GM18505 (cell line): ENCODE measurements at regions not wholly inside any gene's neighbourhood (a gene's known extent, or its start where the extent isn't known, plus 50 kb on each side); places are given as distances from the start of the nearest gene placed in this dataset.

Experiments
- ATAC-seq: cut with Tn5 transposase; IDR thresholded peaks from one replicate; pipeline ENCODE4 v1.9.1; 2021; ENCODE audit not compliant: unreplicated experiment
- POLR2A ChIP-seq: IDR thresholded peaks from 4 replicates; pipeline ENCODE4 v1.6.1; 2011; ENCODE audit warnings: borderline replicate concordance; ENCODE audit not compliant: insufficient read depth, insufficient read length; ENCODE audit errors: extremely low read depth

DNA sequence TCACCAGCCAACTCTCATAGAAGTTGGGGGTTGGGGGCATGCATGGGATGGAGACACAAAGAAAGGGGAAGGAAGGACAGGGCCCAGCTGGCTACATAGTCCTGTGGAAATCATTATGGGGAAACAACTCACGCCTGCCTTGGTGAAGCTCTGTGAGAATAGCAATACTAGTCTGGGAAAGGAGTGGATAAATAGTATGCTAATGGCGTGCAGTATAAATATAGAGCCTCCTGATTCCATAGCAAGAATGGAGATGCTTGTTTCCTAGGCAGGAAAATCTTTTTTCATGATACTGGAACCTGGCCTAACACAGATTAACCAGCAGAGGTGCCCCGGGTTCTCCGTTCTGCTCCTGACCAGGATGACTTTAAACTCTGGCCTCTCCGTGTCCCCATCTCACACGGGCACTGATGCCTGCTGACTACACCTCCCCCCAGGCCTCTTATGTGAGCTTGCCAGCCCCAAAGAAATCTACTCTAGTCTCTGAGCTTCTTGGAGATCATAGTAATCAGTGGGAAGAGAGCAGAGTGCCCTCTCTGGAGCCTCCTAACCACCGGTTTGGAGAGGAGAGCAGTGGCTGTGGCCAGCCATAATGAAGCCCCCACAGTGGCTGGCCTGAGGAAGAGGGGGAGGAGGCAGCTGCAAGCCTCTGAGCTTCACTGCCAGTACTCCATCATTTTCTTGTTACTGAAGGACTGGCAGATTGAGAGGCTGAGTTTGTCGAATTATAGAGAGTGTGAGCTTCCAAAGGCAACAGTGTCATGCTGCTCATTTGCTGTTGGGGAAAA, 355.0 kb upstream of the SEMA6D start:
- no peak for TF ChIP-seq POLR2A
- ATAC-seq, result no peak

DNA sequence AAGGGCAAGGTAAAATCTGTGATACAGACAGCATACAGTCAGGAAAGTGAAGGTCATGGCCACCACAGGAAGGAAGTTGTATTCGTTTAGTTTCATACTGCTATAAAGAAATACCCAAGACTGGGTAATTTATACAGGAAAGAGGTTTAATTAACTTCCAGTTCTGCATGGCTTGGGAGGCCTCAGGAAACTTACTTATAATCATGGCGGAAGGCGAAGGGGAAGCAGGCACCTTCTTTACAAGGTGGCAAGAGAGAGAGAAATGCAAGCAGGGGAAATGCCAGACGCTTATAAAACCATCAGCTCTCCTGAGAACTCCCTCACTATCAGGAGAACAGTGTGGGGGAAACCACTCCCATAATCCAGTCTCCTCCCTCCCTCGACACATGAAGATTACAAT, 353.7 kb upstream of the SEMA6D start:
- ATAC-seq, result no peak
- no peak for TF ChIP-seq POLR2A

GRCh38 chr15:47364230-47365141, 352.8 kb upstream of the SEMA6D start:
- ATAC-seq, result no peak
- TF ChIP-seq POLR2A, result no peak

DNA sequence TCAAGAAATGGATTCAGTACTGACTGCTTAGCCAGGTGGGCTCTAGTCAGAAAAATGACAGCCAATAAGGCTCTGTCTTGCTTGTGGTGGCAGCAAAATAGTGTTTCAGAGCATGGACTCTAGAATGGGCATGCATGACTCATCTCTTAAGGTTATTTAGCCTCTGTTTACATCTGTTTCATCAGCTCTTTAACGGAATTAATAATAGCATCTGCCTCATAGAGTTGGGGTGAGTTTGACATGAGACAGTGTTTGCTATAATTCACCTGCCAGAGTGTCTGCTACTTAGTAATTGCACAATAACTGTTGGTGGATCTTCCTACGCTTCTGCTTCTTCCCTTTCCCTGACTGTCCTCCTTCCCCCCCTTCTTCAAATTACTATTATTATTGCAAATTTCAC, 350.4 kb upstream of the SEMA6D start:
- ATAC-seq, result no peak
- TF ChIP-seq POLR2A, result no peak

DNA sequence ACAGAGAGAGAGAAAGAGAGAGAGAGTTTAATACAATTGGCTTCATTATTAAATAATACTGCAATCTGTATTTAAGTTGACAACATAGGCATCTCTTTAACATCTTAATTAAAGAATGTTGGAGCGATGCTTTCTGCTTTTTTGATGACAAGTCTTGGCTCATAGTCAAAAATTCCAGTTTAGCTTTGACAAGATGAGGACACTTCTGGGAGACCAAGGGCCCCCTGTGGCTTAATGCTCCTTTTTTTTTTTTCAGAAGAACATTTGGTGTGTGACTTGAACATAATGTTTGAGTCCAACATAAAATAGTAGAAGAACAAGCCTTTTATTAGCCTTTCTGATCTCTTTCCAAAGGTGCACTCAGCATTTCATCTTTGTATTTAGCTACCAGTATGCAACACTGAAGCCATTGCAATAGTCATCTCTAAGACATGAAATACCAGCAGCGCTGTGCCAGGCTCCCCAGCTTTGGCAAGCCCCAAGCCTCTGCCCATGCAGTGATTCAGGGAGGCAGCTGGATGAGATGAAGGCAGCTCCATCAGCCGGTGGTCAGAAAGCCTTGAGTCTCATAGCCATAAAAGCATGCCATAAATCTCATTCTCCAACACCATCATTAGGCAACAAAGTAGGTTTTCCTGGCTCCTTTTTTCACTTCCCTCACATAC, 349.4 kb upstream of the SEMA6D start:
- no peak for ATAC-seq
- no peak for TF ChIP-seq POLR2A

GRCh38 chr15:47371939-47372338, 345.4 kb upstream of the SEMA6D start:
- no peak for ATAC-seq
- TF ChIP-seq POLR2A, result no peak

DNA sequence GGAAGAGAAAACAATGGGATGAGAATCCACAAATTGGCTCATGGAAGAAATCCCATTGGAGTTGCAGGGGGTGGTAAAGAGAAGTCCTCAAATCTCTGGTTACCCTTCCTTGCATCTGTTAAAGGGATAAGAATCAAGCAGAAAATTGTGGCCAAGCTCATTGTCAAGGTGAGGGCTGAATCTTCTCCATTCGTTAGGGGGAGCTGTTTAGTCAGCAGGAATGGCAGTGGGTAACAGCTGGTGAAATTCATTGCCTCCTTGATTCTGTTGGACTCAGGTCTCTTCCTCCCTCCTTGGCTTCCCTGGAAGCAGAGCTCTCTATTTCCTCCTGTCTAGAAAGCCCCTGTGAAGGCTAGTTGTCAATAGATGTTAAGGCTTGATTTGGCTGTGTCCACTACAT, 343.1 kb upstream of the SEMA6D start:
- ATAC-seq, result no peak
- no peak for TF ChIP-seq POLR2A

DNA sequence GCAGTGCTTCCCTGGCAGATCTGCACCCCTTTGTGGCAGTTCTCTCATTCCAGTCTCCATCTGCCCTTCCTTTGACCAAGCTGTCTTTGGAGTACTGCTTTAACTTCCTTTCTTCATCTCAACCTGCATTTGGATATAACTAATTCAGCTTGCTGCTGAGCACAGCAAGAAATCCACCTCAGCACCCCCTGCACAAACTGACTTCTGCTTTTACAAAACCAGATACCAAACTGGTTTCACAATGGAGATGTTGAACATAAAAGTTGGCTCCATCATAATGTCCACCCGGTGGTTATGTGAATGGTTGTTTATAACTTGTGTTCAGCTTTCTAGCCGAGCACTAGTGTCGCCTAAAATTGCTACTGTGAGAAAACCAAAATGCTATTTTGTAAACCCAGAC, 341.1 kb upstream of the SEMA6D start:
- no peak for TF ChIP-seq POLR2A
- ATAC-seq, result no peak

DNA sequence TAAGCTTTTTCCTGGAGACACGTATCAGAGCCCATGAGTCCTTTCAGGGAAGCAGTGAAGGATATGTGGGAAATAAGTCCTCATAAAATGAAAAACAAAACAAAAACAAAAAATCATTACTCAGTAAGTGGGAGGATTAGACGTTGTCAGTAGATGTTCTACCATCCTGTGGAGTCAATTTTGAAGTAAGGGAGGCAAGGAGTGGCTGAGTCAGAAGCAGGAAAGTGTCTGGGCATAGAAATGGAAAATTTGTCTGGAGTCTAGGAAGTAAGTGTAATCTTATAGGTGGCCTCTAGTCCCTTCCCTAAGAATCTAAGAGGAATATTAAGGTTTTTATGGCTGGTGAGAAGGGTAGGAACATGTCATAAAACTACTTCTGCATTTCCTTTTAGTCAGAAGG, 339.8 kb upstream of the SEMA6D start:
- ATAC-seq, result no peak
- no peak for TF ChIP-seq POLR2A

DNA sequence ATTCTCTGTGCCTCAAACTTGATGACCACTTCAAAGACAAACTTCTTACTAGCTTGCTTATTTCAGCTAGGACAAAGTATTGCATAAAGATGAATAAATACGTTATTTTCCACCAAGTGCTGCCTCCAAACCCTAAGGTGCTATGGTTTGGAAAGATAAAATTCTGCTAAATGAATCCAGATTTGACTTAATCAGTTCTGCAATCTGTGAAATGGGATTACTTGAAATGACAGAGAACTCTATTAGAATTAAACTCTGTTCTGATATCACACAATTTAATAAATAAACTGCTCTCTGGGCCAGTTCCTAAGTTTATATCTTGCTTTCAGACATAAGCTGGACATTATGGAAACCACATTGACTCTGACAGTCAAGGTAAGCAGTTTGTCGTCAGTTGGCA, 338.8 kb upstream of the SEMA6D start:
- TF ChIP-seq POLR2A, result no peak
- no peak for ATAC-seq

GRCh38 chr15:47383102-47383501, 334.2 kb upstream of the SEMA6D start:
- no peak for ATAC-seq
- no peak for TF ChIP-seq POLR2A

- no peak for ATAC-seq
- TF ChIP-seq POLR2A, result no peak
Observed at GRCh38 chr15:47383801-47384200, 333.5 kb upstream of the SEMA6D start.

- no peak for TF ChIP-seq POLR2A
- no peak for ATAC-seq
Observed at GRCh38 chr15:47384341-47384740, 333.0 kb upstream of the SEMA6D start.

GRCh38 chr15:47384776-47385175, 332.5 kb upstream of the SEMA6D start:
- TF ChIP-seq POLR2A, result no peak
- ATAC-seq, result no peak

GRCh38 chr15:47386459-47386858, 330.8 kb upstream of the SEMA6D start:
- no peak for TF ChIP-seq POLR2A
- no peak for ATAC-seq
